ENCODE measurements at regions not wholly inside any gene's neighbourhood (a gene's known extent, or its start where the extent isn't known, plus 50 kb on each side); places are given as distances from the start of the nearest gene placed in this dataset.
A peak's percentile ranks its signal among the peaks of the same experiment; 100 is the strongest.

DNA sequence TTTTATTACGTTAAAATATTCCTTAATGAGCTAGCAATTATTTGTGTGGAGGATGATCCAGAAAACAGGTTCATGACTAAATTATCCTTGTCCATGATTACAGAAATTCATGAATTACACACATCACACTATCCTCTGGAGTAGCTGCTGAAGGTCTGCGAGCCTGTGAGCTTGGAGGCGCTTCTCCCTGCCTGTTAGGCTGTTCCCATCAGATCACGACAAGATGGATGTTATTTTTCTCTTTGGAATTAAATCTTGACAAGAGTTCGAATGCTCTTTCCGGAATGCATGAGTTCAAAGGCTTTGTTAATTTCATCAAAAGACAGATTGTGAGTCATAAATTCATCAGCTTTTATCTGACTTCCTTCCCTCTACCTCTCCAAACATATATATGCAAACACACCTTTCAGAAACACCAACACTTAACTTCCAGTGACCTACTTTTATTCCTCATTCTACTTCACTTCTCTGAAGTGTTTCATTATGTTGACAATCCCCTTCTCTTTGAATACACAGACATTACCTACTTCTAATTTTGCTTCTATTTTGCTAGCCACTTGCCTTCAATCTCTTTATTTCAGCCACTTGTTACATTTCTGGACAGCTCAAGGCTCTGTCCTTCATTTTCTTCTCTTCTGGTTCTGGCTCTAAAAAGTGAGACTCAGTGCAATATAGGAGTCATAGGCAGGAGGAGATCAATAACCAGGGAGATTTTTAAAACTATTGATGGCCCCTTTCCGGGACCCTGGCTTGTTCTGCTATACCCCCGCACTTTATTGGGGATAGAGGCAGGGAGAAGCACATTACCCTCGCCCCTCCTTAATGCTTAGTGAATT, 274.6 kb downstream of the BTG1 start:
- H3K27ac ChIP-seq (ENCODE audit: low read length): peak overlapping the region; percentile 86
- POLR2A ChIA-PET: interaction anchor here (0.6 to 1.2 kb wide), 2 partner anchors 16 to 263 kb away, joined by 3 read pairs; no protein-coding TSS in a partner anchor
- Mint-ChIP-seq H3K4me3 (peak overlapping the region; percentile 11 to 58 (median 57)), H3K27me3 (no peaks in the 10 kb centered on the region), H3K27ac (peak overlapping the region; percentile 85 to 88), H3K36me3 (peaks cover 15% of the 10 kb centered on the region), H3K9me3 (peaks cover 0 to 12% (median 8%) of the 10 kb centered on the region in 3 donors), H3K4me1 (peaks cover 66 to 68% (median 66%) of the 10 kb centered on the region in 3 donors)
- CTCF ChIA-PET: interaction anchor here (0.6 to 1.9 kb wide), 3 partner anchors 59 to 1084 kb away, joined by 3 to 7 read pairs (median 3); no protein-coding TSS in a partner anchor
- peaks cover 20 to 33% of the 10 kb centered on the region in 2 experiments for H3K4me1 ChIP-seq (ENCODE audit: control insufficient read depth in 1 of 2, extremely low read depth in 1 of 2, insufficient read depth in 2 of 2, low read length in 2 of 2)
- 51% methylated on average over 5 of the region's 9 CpGs for WGBS (ENCODE audit: insufficient coverage)
- DNase-seq: peak in 6 of 35 experiments; percentile 1 to 66 (median 29)
- no peaks in the 10 kb centered on the region for H3K36me3 ChIP-seq (ENCODE audit: control insufficient read depth in 2 of 2, extremely low read depth in 1 of 2, insufficient read depth in 1 of 2, low read length in 1 of 2)
- peaks cover 3% of the 10 kb centered on the region for H3K9me3 ChIP-seq
- H3K27me3 ChIP-seq (replicated peaks in 1 of 2; ENCODE audit: control insufficient read depth in 2 of 2, extremely low read depth in 1 of 2, insufficient read depth in 2 of 2, low read length in 1 of 2): no peaks in the 10 kb centered on the region
- peak; percentile 90 to 95 (median 92) for ATAC-seq (replicated peaks in 1 of 4)
- no peak overlapping the region for H3K4me3 ChIP-seq (ENCODE audit: control insufficient read depth in 1 of 2, extremely low read depth in 1 of 2, low read length in 1 of 2)

DNA sequence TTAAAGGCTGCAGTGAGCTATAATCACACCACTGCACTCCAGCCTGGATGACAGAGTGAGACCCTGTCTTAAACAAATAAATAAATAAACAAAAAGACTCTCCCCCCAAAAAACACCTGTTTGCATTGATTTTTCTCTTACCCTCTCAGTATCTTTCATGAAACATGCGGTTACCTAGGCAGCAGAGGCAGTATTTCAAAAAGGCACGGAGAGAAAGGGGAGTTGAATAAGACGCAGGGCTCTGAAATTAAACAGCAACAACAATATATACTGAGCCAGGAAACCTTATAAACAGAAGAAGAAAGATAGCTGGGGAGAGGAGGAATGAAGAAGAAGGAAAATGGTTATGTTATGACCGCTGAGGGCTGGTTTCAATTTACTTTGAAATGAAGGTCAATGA, 277.6 kb downstream of the BTG1 start:
- Mint-ChIP-seq H3K27me3 (no peaks in the 10 kb centered on the region), H3K36me3 (no peaks in the 10 kb centered on the region), H3K27ac (no peak overlapping the region), H3K4me3 (no peak overlapping the region), H3K9me3 (peaks cover 0 to 4% (median 0%) of the 10 kb centered on the region in 3 donors), H3K4me1 (peaks cover 53 to 66% (median 55%) of the 10 kb centered on the region in 3 donors)
- POLR2A ChIA-PET: no interaction called here
- Histone ChIP-seq H3K36me3 (ENCODE audit: control insufficient read depth in 2 of 2, extremely low read depth in 1 of 2, insufficient read depth in 1 of 2, low read length in 1 of 2) (no peaks in the 10 kb centered on the region), H3K4me1 (ENCODE audit: control insufficient read depth in 1 of 2, extremely low read depth in 1 of 2, insufficient read depth in 2 of 2, low read length in 2 of 2) (peaks cover 25 to 29% of the 10 kb centered on the region in 2 experiments), H3K4me3 (ENCODE audit: control insufficient read depth in 1 of 2, extremely low read depth in 1 of 2, low read length in 1 of 2) (no peak overlapping the region), H3K27ac (ENCODE audit: low read length) (no peak overlapping the region), H3K9me3 (peaks cover 2% of the 10 kb centered on the region), H3K27me3 (replicated peaks in 1 of 2; ENCODE audit: control insufficient read depth in 2 of 2, extremely low read depth in 1 of 2, insufficient read depth in 2 of 2, low read length in 1 of 2) (no peaks in the 10 kb centered on the region)
- no peak for DNase-seq
- WGBS (ENCODE audit: insufficient coverage): no CpG with 5 or more reads among the region's 4 CpGs
- CTCF ChIA-PET: interaction anchor here in 1 of 2 donors (0.6 kb wide), 1 partner anchor 18 kb away, joined by 3 read pairs; no protein-coding TSS in a partner anchor
- ATAC-seq (replicated peaks in 1 of 4): no peak

DNA sequence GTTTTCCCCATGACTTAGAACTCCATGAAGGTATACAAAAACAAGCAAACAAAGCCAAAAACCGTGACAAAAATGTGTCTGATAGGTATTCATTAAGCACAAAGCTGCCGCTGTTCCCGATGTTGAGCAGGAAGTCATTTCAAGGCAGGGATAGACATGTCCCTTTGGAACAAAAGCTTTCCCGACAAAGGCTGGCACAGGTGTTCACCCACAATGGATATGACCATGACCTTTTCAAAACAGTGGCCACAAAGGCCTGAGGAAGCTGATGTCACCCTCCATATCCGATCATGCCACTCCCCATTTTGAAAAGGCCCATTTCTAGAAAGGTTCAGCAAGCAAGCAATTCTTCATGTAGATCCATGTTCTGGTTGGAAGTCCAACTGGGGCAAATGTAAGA, 279.1 kb downstream of the BTG1 start:
- Mint-ChIP-seq H3K27ac (no peak overlapping the region), H3K4me3 (no peak overlapping the region), H3K9me3 (peaks cover 0 to 4% (median 0%) of the 10 kb centered on the region in 3 donors), H3K4me1 (peaks cover 53 to 73% (median 56%) of the 10 kb centered on the region in 3 donors), H3K36me3 (no peaks in the 10 kb centered on the region), H3K27me3 (no peaks in the 10 kb centered on the region)
- H3K4me3 ChIP-seq (ENCODE audit: control insufficient read depth in 1 of 2, extremely low read depth in 1 of 2, low read length in 1 of 2): no peak overlapping the region
- H3K9me3 ChIP-seq: no peaks in the 10 kb centered on the region
- ATAC-seq (replicated peaks in 1 of 4) (no peak), DNase-seq (no peak)
- POLR2A ChIA-PET: interaction anchor here in 1 of 2 donors (0.6 to 0.7 kb wide), 2 partner anchors 10 to 721 kb away, joined by 4 to 15 read pairs; no protein-coding TSS in a partner anchor
- no peaks in the 10 kb centered on the region for H3K27me3 ChIP-seq (replicated peaks in 1 of 2; ENCODE audit: control insufficient read depth in 2 of 2, extremely low read depth in 1 of 2, insufficient read depth in 2 of 2, low read length in 1 of 2)
- CTCF ChIA-PET: interaction anchor here (0.9 to 1.7 kb wide), 2 partner anchors 55 kb away, joined by 4 to 7 read pairs; no protein-coding TSS in a partner anchor
- H3K27ac ChIP-seq (ENCODE audit: low read length): no peak overlapping the region
- WGBS (ENCODE audit: insufficient coverage): 100% methylated on average over 4 of the region's 5 CpGs
- no peaks in the 10 kb centered on the region for H3K36me3 ChIP-seq (ENCODE audit: control insufficient read depth in 2 of 2, extremely low read depth in 1 of 2, insufficient read depth in 1 of 2, low read length in 1 of 2)
- H3K4me1 ChIP-seq (ENCODE audit: control insufficient read depth in 1 of 2, extremely low read depth in 1 of 2, insufficient read depth in 2 of 2, low read length in 2 of 2): peaks cover 17 to 36% of the 10 kb centered on the region in 2 experiments

DNA sequence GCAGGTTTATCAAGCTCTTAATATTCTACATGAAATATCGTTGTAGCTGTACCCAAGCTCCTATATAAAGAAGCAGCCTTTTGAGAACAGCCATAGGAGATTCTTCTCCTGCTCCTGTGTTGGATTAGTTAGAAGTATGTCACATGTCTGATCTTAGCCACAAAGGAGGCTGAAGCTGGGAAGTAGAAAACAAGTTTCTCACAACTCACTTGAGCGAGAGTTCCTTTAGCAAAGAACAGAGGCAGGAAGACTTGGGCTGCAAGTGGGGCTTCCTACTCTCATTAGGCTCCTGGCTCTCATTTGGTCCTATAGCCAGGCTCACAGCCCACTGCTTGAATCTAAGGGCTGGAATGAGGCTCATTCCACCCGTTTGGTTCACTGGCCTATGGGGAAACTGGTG, 281.9 kb downstream of the BTG1 start:
- CTCF ChIA-PET: interaction anchor here in 1 of 2 donors (0.9 kb wide), 1 partner anchor 12 kb away, joined by 3 read pairs; no protein-coding TSS in a partner anchor
- H3K4me3 Mint-ChIP-seq: peak overlapping the region in 1 of 3 donors; percentile 43
- WGBS (ENCODE audit: insufficient coverage): 78% methylated on average over 1 of the region's 3 CpGs
- DNase-seq (no peak), ATAC-seq (replicated peaks in 1 of 4) (peak; percentile 23 to 64 (median 55))
- no peaks in the 10 kb centered on the region for H3K36me3 ChIP-seq (ENCODE audit: control insufficient read depth in 2 of 2, extremely low read depth in 1 of 2, insufficient read depth in 1 of 2, low read length in 1 of 2)
- H3K4me1 ChIP-seq (ENCODE audit: control insufficient read depth in 1 of 2, extremely low read depth in 1 of 2, insufficient read depth in 2 of 2, low read length in 2 of 2): peaks cover 5 to 27% of the 10 kb centered on the region in 2 experiments
- H3K9me3 ChIP-seq: no peaks in the 10 kb centered on the region
- peaks cover 45 to 66% (median 45%) of the 10 kb centered on the region in 3 donors for H3K4me1 Mint-ChIP-seq
- no peaks in the 10 kb centered on the region for H3K27me3 ChIP-seq (replicated peaks in 1 of 2; ENCODE audit: control insufficient read depth in 2 of 2, extremely low read depth in 1 of 2, insufficient read depth in 2 of 2, low read length in 1 of 2)
- peaks cover 0 to 4% (median 0%) of the 10 kb centered on the region in 3 donors for H3K9me3 Mint-ChIP-seq
- H3K27ac ChIP-seq (ENCODE audit: low read length): peak overlapping the region; percentile 40
- POLR2A ChIA-PET: interaction anchor here (0.6 to 1.1 kb wide), 3 partner anchors 21 to 25 kb away, joined by 3 to 4 read pairs (median 3); no protein-coding TSS in a partner anchor
- no peak overlapping the region for H3K4me3 ChIP-seq (ENCODE audit: control insufficient read depth in 1 of 2, extremely low read depth in 1 of 2, low read length in 1 of 2)
- peak overlapping the region; percentile 47 to 79 for H3K27ac Mint-ChIP-seq
- H3K27me3 Mint-ChIP-seq: no peaks in the 10 kb centered on the region
- H3K36me3 Mint-ChIP-seq: no peaks in the 10 kb centered on the region

DNA sequence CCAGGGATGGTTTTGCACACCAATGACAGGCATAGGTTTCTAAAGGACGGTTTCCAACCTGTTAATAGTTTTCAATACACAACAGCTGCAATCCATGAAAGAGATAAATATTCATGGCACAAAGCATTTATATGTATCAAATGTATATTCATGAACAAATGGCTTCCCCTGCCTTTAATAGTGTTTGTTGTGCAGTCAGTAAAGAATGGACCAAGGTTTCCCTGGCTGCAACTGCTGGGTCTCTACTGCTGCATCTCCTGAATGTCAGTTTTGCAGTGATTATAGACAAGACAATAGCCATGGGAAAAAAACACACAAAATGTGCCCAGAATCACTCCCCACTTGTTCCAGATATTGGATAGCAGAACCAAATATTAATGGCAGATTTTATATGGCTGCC, 284.1 kb downstream of the BTG1 start:
- Mint-ChIP-seq H3K27me3 (no peaks in the 10 kb centered on the region), H3K4me3 (no peak overlapping the region), H3K9me3 (peaks cover 0 to 4% (median 4%) of the 10 kb centered on the region in 3 donors), H3K4me1 (peaks cover 40 to 64% (median 51%) of the 10 kb centered on the region in 3 donors), H3K27ac (no peak overlapping the region), H3K36me3 (no peaks in the 10 kb centered on the region)
- ChIA-PET POLR2A (no interaction called here), CTCF (no interaction called here)
- H3K9me3 ChIP-seq: no peaks in the 10 kb centered on the region
- H3K27ac ChIP-seq (ENCODE audit: low read length): no peak overlapping the region
- peaks cover 5 to 27% of the 10 kb centered on the region in 2 experiments for H3K4me1 ChIP-seq (ENCODE audit: control insufficient read depth in 1 of 2, extremely low read depth in 1 of 2, insufficient read depth in 2 of 2, low read length in 2 of 2)
- ATAC-seq (replicated peaks in 1 of 4): no peak
- WGBS (ENCODE audit: insufficient coverage): no CpG with 5 or more reads among the region's 1 CpG
- no peaks in the 10 kb centered on the region for H3K27me3 ChIP-seq (replicated peaks in 1 of 2; ENCODE audit: control insufficient read depth in 2 of 2, extremely low read depth in 1 of 2, insufficient read depth in 2 of 2, low read length in 1 of 2)
- no peak for DNase-seq
- H3K36me3 ChIP-seq (ENCODE audit: control insufficient read depth in 2 of 2, extremely low read depth in 1 of 2, insufficient read depth in 1 of 2, low read length in 1 of 2): no peaks in the 10 kb centered on the region
- no peak overlapping the region for H3K4me3 ChIP-seq (ENCODE audit: control insufficient read depth in 1 of 2, extremely low read depth in 1 of 2, low read length in 1 of 2)

DNA sequence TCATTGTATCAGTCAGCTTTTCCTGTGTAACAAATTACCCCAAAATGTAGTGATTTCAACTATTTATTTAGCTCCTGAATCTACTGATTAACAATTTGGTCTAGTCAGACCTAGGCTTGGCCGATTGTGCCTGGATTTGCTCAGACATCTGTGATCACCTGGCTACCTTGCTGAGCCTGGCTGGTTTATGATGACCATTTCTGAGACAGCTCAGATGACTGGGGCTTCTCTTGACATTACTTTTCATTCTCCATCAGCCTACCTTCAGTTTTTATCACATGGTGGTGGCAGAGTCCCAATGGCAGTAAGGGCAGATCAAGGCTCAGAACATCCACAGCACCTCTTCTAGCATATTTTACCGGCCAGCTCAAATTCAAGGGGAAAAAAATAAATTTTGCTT, 286.3 kb downstream of the BTG1 start:
- ATAC-seq (replicated peaks in 1 of 4): no peak
- no peaks in the 10 kb centered on the region for H3K36me3 Mint-ChIP-seq
- Histone ChIP-seq H3K9me3 (no peaks in the 10 kb centered on the region), H3K4me3 (ENCODE audit: control insufficient read depth in 1 of 2, extremely low read depth in 1 of 2, low read length in 1 of 2) (no peak overlapping the region), H3K27me3 (replicated peaks in 1 of 2; ENCODE audit: control insufficient read depth in 2 of 2, extremely low read depth in 1 of 2, insufficient read depth in 2 of 2, low read length in 1 of 2) (no peaks in the 10 kb centered on the region), H3K27ac (ENCODE audit: low read length) (no peak overlapping the region), H3K4me1 (ENCODE audit: control insufficient read depth in 1 of 2, extremely low read depth in 1 of 2, insufficient read depth in 2 of 2, low read length in 2 of 2) (peaks cover 5 to 25% of the 10 kb centered on the region in 2 experiments), H3K36me3 (ENCODE audit: control insufficient read depth in 2 of 2, extremely low read depth in 1 of 2, insufficient read depth in 1 of 2, low read length in 1 of 2) (no peaks in the 10 kb centered on the region)
- ChIA-PET POLR2A (no interaction called here), CTCF (interaction anchor here in 1 of 2 donors (0.7 kb wide), 1 partner anchor 74 kb away, joined by 3 read pairs; no protein-coding TSS in a partner anchor)
- H3K4me1 Mint-ChIP-seq: peaks cover 45 to 51% (median 49%) of the 10 kb centered on the region in 3 donors
- H3K27me3 Mint-ChIP-seq: no peaks in the 10 kb centered on the region
- H3K4me3 Mint-ChIP-seq: no peak overlapping the region
- H3K9me3 Mint-ChIP-seq: peaks cover 0 to 4% (median 0%) of the 10 kb centered on the region in 3 donors
- peak overlapping the region in 1 of 2 donors; percentile 6 for H3K27ac Mint-ChIP-seq
- 100% methylated on average over 1 of the region's 2 CpGs for WGBS (ENCODE audit: insufficient coverage)
- DNase-seq: no peak

Measured in T-cell (primary cell).